ENCODE measurements at regions not wholly inside any gene's neighbourhood (a gene's known extent, or its start where the extent isn't known, plus 50 kb on each side); places are given as distances from the start of the nearest gene placed in this dataset.

GRCh38 chr2:177058747-177059146 lies 153.8 kb upstream of the HNRNPA3 start:
- no peak for DNase-seq (ENCODE audit: low read depth in 2 of 2)

GRCh38 chr2:177059293-177059692 lies 153.3 kb upstream of the HNRNPA3 start:
- DNase-seq (ENCODE audit: low read depth in 2 of 2) = no peak

GRCh38 chr2:177063331-177063730 lies 149.3 kb upstream of the HNRNPA3 start:
- DNase-seq (ENCODE audit: low read depth in 2 of 2) = no peak

GRCh38 chr2:177064422-177064821 lies 148.2 kb upstream of the HNRNPA3 start:
- no peak for DNase-seq (ENCODE audit: low read depth in 2 of 2)

- DNase-seq (ENCODE audit: low read depth in 2 of 2) = no peak
Measured at GRCh38 chr2:177068967-177069366, 143.6 kb upstream of the HNRNPA3 start.

- DNase-seq (ENCODE audit: low read depth in 2 of 2) = no peak
Measured at GRCh38 chr2:177072090-177072489, 140.5 kb upstream of the HNRNPA3 start.

GRCh38 chr2:177073611-177074010 lies 139.0 kb upstream of the HNRNPA3 start:
- DNase-seq (ENCODE audit: low read depth in 2 of 2) = no peak

- no peak for DNase-seq (ENCODE audit: low read depth in 2 of 2)
Measured at GRCh38 chr2:177074099-177074710, 138.4 kb upstream of the HNRNPA3 start.

- DNase-seq (ENCODE audit: low read depth in 2 of 2) = no peak
Measured at GRCh38 chr2:177075254-177075653, 137.3 kb upstream of the HNRNPA3 start.

GRCh38 chr2:177076636-177077179 lies 135.9 kb upstream of the HNRNPA3 start:
- DNase-seq (ENCODE audit: low read depth in 2 of 2) = no peak

- no peak for DNase-seq (ENCODE audit: low read depth in 2 of 2)
Measured at GRCh38 chr2:177077778-177078177, 134.8 kb upstream of the HNRNPA3 start.

GRCh38 chr2:177078416-177078815 lies 134.2 kb upstream of the HNRNPA3 start:
- DNase-seq (ENCODE audit: low read depth in 2 of 2) = no peak

GRCh38 chr2:177078855-177079254 lies 133.7 kb upstream of the HNRNPA3 start:
- no peak for DNase-seq (ENCODE audit: low read depth in 2 of 2)

- no peak for DNase-seq (ENCODE audit: low read depth in 2 of 2)
Measured at GRCh38 chr2:177080746-177081284, 131.8 kb upstream of the HNRNPA3 start.

GRCh38 chr2:177084607-177085006 lies 128.0 kb upstream of the HNRNPA3 start:
- DNase-seq (ENCODE audit: low read depth in 2 of 2) = no peak

- DNase-seq (ENCODE audit: low read depth in 2 of 2) = no peak
Measured at GRCh38 chr2:177088529-177088928, 124.1 kb upstream of the HNRNPA3 start.

GRCh38 chr2:177090967-177091366 lies 121.6 kb upstream of the HNRNPA3 start:
- DNase-seq (ENCODE audit: low read depth in 2 of 2) = no peak

- DNase-seq (ENCODE audit: low read depth in 2 of 2) = no peak
Measured at GRCh38 chr2:177093371-177093770, 119.2 kb upstream of the HNRNPA3 start.

GRCh38 chr2:177098001-177098613 lies 114.5 kb upstream of the HNRNPA3 start:
- no peak for DNase-seq (ENCODE audit: low read depth in 2 of 2)

GRCh38 chr2:177101930-177102329 lies 110.7 kb upstream of the HNRNPA3 start:
- DNase-seq (ENCODE audit: low read depth in 2 of 2) = no peak

- no peak for DNase-seq (ENCODE audit: low read depth in 2 of 2)
Measured at GRCh38 chr2:177106212-177106611, 106.4 kb upstream of the HNRNPA3 start.

- DNase-seq (ENCODE audit: low read depth in 2 of 2) = no peak
Measured at GRCh38 chr2:177108890-177109289, 103.7 kb upstream of the HNRNPA3 start.

- no peak for DNase-seq (ENCODE audit: low read depth in 2 of 2)
Measured at GRCh38 chr2:177114712-177115111, 97.9 kb upstream of the HNRNPA3 start.
